ENCODE measurements at regions not wholly inside any gene's neighbourhood (a gene's known extent, or its start where the extent isn't known, plus 50 kb on each side); places are given as distances from the start of the nearest gene placed in this dataset.

DNA sequence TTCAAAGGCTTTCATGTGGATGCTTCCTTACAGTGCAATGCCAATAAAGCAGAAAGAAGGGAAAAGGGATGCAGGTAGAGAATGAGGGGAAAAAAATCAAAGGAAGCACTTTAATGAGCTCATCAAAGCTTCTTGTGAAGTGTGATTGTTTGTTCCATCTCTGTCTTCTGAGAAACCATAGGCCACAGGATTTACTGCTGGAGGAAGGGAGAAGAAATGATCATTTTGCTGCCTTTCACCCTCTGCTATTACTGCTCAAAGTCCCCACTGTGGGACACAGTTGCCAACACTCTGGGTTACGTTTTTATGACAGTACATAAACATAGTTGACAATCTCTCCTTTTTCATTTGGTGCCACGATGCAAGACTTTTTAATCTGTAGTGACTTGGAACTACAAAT, 558.0 kb upstream of the TECRL start:
- TF ChIP-seq, protein P1, sequence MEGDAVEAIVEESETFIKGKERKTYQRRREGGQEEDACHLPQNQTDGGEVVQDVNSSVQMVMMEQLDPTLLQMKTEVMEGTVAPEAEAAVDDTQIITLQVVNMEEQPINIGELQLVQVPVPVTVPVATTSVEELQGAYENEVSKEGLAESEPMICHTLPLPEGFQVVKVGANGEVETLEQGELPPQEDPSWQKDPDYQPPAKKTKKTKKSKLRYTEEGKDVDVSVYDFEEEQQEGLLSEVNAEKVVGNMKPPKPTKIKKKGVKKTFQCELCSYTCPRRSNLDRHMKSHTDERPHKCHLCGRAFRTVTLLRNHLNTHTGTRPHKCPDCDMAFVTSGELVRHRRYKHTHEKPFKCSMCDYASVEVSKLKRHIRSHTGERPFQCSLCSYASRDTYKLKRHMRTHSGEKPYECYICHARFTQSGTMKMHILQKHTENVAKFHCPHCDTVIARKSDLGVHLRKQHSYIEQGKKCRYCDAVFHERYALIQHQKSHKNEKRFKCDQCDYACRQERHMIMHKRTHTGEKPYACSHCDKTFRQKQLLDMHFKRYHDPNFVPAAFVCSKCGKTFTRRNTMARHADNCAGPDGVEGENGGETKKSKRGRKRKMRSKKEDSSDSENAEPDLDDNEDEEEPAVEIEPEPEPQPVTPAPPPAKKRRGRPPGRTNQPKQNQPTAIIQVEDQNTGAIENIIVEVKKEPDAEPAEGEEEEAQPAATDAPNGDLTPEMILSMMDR (IDR thresholded peaks at IDR 0.05): no peak
- TF ChIP-seq REST (IDR thresholded peaks at IDR 0.05; ENCODE audit: insufficient read depth in 1 of 2, low read depth in 2 of 2, low read length in 1 of 2) (no peak), TCF7L2 (IDR thresholded peaks at IDR 0.05; ENCODE audit: low read depth, low read length) (no peak), SIN3A (IDR thresholded peaks at IDR 0.05; ENCODE audit: borderline replicate concordance, insufficient read depth, low read depth, low read length) (no peak)

Measured in Panc1 (cell line).